MM.1S (cell line): ENCODE measurements at regions not wholly inside any gene's neighbourhood (a gene's known extent, or its start where the extent isn't known, plus 50 kb on each side); places are given as distances from the start of the nearest gene placed in this dataset.

Source experiments
- DNase-seq: peaks from one replicate; pipeline ENCODE4 v3.0.0-alpha.2; 2015
- H2AFZ ChIP-seq: fragments of 300-600 bp; sonication (generic); 2 replicates; pipeline ENCODE4 v1.6.0; 2016; ENCODE audit warnings: antibody characterized with exemption, low read length
- H3F3A ChIP-seq: fragments of 300-600 bp; sonication (generic); 2 replicates; pipeline ENCODE4 v1.6.1; 2016; ENCODE audit warnings: mild to moderate bottlenecking, antibody characterized with exemption, low read length, moderate library complexity, mixed read lengths; ENCODE audit not compliant: insufficient read depth
- H3K27ac ChIP-seq: fragments of 300-600 bp; sonication (generic); 2 replicates; pipeline ENCODE4 v1.5.1; 2016; ENCODE audit warnings: mild to moderate bottlenecking, low read length
- H3K27me3 ChIP-seq: fragments of 300-600 bp; sonication (generic); replicated peaks from 2 replicates; pipeline ENCODE4 v1.6.0; 2016; ENCODE audit warnings: low read length; ENCODE audit not compliant: insufficient read depth
- H3K36me3 ChIP-seq: fragments of 300-600 bp; sonication (generic); replicated peaks from 2 replicates; pipeline ENCODE4 v1.6.1; 2016; ENCODE audit warnings: mild to moderate bottlenecking, low read length, mixed read lengths; ENCODE audit not compliant: insufficient read depth
- H3K4me1 ChIP-seq: fragments of 300-600 bp; sonication (generic); 2 replicates; pipeline ENCODE4 v1.6.1; 2016; ENCODE audit warnings: low read length, mixed read lengths
- H3K4me2 ChIP-seq: fragments of 300-600 bp; sonication (generic); 2 replicates; pipeline ENCODE4 v1.6.0; 2016; ENCODE audit warnings: low read depth, low read length
- H3K4me3 ChIP-seq: fragments of 300-600 bp; sonication (generic); 2 replicates; pipeline ENCODE4 v1.5.1; 2016; ENCODE audit warnings: low read length, mixed read lengths
- H3K79me2 ChIP-seq: fragments of 300-600 bp; sonication (generic); 2 replicates; pipeline ENCODE4 v1.6.1; 2016; ENCODE audit warnings: mixed run types, low read length, mixed read lengths
- H3K9ac ChIP-seq: fragments of 300-600 bp; sonication (generic); 2 replicates; pipeline ENCODE4 v1.6.1; 2016; ENCODE audit warnings: low read length, mixed read lengths
- H3K9me2 ChIP-seq: fragments of 300-600 bp; sonication (generic); replicated peaks from 2 replicates; pipeline ENCODE4 v1.6.1; 2016; ENCODE audit warnings: mild to moderate bottlenecking, low read length, mixed read lengths; ENCODE audit not compliant: insufficient read depth
- H3K9me3 ChIP-seq: fragments of 300-600 bp; sonication (generic); replicated peaks from 2 replicates; pipeline ENCODE4 v1.6.1; 2016; ENCODE audit warnings: mild to moderate bottlenecking, low read length, mixed read lengths; ENCODE audit not compliant: insufficient read depth
- H4K20me1 ChIP-seq: fragments of 300-600 bp; sonication (generic); 2 replicates; pipeline ENCODE4 v1.6.1; 2016; ENCODE audit warnings: mild to moderate bottlenecking, low read length, moderate library complexity, mixed read lengths; ENCODE audit not compliant: insufficient read depth
- EZH2 ChIP-seq: fragments of 300-600 bp; sonication (generic); optimal IDR thresholded peaks from 2 replicates; pipeline ENCODE3; 2017; ENCODE audit warnings: low read depth, mild to moderate bottlenecking, antibody characterized with exemption, low read length, mixed read lengths
- EZH2phosphoT487 ChIP-seq: fragments of 300-600 bp; sonication (generic); IDR thresholded peaks from 2 replicates; pipeline ENCODE4 v1.6.1; 2018; ENCODE audit warnings: antibody characterized with exemption, low read length
- TF ChIP-seq, protein P1 (sequence below): fragments of 300-600 bp; sonication (generic); IDR thresholded peaks from 2 replicates; pipeline ENCODE4 v1.5.1; 2016; ENCODE audit warnings: antibody characterized with exemption, low read length, mixed read lengths

DNA sequence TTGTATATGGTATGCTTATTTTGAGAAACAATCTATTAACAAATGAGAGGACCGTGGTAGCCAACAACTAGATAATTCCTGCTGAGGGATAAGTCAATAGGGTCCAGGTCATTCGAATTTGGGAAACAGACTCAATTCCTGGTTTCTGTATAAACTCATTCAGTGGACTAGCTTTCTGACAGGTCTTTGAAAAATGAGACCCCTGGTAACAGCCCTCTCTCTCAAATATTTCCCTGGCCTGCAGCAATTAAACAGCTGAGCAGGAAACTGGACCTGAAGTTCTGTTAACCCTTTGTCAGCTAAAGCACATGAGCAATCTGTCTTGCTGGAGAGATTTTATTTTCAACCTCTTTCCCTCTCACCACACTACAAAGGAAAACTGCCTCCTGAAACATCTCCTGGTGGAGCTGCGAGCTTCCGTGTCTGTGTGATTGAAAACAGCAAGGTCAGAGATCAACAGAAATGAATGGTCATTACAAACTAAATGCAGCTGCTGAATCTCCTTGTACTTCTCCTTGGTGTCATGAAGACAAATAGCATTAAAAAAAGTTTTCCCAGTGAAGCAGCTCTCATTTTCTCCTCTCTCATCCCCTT lies 70.3 kb upstream of the CCDC85A start:
- H3K79me2 ChIP-seq: no peaks in the 10 kb centered on the region
- no peaks in the 10 kb centered on the region for H3K27me3 ChIP-seq
- H2AFZ ChIP-seq: no peak overlapping the region
- no peaks in the 10 kb centered on the region for H4K20me1 ChIP-seq
- H3K4me2 ChIP-seq: no peak overlapping the region
- TF ChIP-seq, protein P1, sequence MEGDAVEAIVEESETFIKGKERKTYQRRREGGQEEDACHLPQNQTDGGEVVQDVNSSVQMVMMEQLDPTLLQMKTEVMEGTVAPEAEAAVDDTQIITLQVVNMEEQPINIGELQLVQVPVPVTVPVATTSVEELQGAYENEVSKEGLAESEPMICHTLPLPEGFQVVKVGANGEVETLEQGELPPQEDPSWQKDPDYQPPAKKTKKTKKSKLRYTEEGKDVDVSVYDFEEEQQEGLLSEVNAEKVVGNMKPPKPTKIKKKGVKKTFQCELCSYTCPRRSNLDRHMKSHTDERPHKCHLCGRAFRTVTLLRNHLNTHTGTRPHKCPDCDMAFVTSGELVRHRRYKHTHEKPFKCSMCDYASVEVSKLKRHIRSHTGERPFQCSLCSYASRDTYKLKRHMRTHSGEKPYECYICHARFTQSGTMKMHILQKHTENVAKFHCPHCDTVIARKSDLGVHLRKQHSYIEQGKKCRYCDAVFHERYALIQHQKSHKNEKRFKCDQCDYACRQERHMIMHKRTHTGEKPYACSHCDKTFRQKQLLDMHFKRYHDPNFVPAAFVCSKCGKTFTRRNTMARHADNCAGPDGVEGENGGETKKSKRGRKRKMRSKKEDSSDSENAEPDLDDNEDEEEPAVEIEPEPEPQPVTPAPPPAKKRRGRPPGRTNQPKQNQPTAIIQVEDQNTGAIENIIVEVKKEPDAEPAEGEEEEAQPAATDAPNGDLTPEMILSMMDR: no peak
- TF ChIP-seq EZH2: no peak
- TF ChIP-seq EZH2phosphoT487: no peak
- no peak overlapping the region for H3K4me3 ChIP-seq
- no peaks in the 10 kb centered on the region for H3K4me1 ChIP-seq
- H3K9me3 ChIP-seq: no peaks in the 10 kb centered on the region
- H3K9ac ChIP-seq: no peak overlapping the region
- H3K27ac ChIP-seq: no peak overlapping the region
- H3K9me2 ChIP-seq: no peaks in the 10 kb centered on the region
- H3F3A ChIP-seq: no peaks in the 10 kb centered on the region
- no peaks in the 10 kb centered on the region for H3K36me3 ChIP-seq
- no peak for DNase-seq

DNA sequence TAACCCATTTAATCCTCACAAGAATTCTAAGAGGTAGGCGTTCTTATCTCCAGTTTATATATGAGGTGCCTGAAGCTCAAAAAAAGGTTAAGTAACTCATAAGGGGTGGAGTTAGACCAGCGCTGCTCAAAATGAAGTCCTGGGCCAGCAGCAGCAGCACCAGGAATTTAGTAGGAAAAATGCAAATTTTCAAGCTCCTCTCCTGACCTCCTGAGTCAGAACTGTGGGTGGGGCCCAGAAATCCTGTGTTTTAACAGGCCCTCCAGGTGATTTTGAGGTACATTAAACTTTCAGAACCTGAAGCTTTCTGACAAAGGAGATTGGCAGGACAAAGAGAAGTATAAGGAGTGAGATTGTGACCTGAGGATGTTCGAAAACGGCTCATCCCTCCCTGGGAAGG lies 66.0 kb upstream of the CCDC85A start:
- Histone ChIP-seq H3K4me1 (no peaks in the 10 kb centered on the region), H3K9me3 (no peaks in the 10 kb centered on the region), H3K36me3 (no peaks in the 10 kb centered on the region), H3K4me2 (no peak overlapping the region), H3F3A (no peaks in the 10 kb centered on the region), H3K9me2 (no peaks in the 10 kb centered on the region), H4K20me1 (no peaks in the 10 kb centered on the region), H3K27ac (no peak overlapping the region), H3K9ac (no peak overlapping the region), H2AFZ (no peak overlapping the region), H3K79me2 (no peaks in the 10 kb centered on the region), H3K27me3 (no peaks in the 10 kb centered on the region), H3K4me3 (no peak overlapping the region)
- DNase-seq: no peak
- TF ChIP-seq, protein P1: no peak
- no peak for TF ChIP-seq EZH2phosphoT487
- TF ChIP-seq EZH2: no peak

DNA sequence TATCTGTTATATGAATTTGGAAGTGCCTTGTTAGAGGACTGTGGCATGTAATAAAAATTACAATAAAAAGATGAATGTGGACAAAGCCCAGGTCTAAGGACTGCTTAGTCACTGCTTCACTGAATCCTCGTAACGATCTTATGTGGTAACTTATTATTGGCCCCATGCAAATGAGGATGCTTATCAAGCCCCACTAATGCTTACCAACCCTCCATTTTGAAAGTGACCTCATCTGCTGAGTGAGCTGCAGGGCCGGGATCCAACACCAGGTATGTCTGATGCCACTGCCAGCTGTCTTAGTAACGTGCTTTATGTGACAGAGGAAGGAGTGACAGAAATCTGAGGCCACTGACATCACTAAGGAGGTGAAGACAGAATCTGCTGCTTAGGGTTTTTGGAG lies 65.3 kb upstream of the CCDC85A start:
- H3F3A ChIP-seq: no peaks in the 10 kb centered on the region
- H3K27ac ChIP-seq: no peak overlapping the region
- H3K4me2 ChIP-seq: no peak overlapping the region
- TF ChIP-seq, protein P1: no peak
- no peak for TF ChIP-seq EZH2phosphoT487
- TF ChIP-seq EZH2: no peak
- no peak for DNase-seq
- no peaks in the 10 kb centered on the region for H3K9me2 ChIP-seq
- H3K4me1 ChIP-seq: no peaks in the 10 kb centered on the region
- H3K79me2 ChIP-seq: no peaks in the 10 kb centered on the region
- no peaks in the 10 kb centered on the region for H3K27me3 ChIP-seq
- H3K36me3 ChIP-seq: no peaks in the 10 kb centered on the region
- no peaks in the 10 kb centered on the region for H4K20me1 ChIP-seq
- no peak overlapping the region for H2AFZ ChIP-seq
- H3K9me3 ChIP-seq: no peaks in the 10 kb centered on the region
- no peak overlapping the region for H3K4me3 ChIP-seq
- no peak overlapping the region for H3K9ac ChIP-seq
